ENCODE measurements at regions not wholly inside any gene's neighbourhood (a gene's known extent, or its start where the extent isn't known, plus 50 kb on each side); places are given as distances from the start of the nearest gene placed in this dataset.
A peak's percentile ranks its signal among the peaks of the same experiment; 100 is the strongest.

DNA sequence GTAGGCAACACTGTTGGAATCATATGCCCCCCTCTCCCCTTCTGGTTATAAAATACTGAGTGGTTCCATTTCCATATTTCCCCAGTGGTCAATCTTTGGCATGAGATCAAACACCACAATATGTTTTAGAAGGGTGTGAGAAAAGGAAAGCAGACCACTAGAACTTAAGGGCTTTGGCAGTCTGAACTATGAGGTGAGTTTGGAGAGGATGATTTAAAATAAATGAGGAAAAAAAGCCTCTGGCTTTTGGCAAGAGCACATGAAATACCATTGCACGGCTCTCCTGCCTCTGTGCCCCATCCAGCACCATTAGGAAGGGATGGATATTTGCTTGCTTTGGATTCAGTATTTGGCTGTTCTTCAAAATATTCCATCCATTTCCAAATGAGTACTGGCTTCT lies 339.5 kb upstream of the C1orf87 start:
- no peak for DNase-seq

DNA sequence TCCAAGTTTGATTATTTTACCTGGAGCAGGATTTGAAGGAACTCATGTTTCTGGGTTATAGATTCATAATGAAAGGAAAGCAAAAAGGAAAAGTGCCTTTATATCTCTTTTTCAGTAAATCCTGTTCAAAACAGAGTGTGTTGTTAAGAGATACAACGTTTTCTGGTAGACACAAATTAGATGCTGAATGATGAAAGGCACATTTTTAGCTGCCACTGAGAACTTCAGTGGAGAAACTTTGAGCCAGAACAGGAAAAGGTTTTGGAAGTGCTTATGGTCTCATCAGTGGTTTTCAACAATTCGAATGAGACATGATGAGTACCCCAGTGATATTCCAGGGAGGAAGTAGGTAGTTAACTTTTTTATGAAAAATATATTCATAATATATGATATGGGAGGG lies 338.0 kb upstream of the C1orf87 start:
- DNase-seq: no peak

DNA sequence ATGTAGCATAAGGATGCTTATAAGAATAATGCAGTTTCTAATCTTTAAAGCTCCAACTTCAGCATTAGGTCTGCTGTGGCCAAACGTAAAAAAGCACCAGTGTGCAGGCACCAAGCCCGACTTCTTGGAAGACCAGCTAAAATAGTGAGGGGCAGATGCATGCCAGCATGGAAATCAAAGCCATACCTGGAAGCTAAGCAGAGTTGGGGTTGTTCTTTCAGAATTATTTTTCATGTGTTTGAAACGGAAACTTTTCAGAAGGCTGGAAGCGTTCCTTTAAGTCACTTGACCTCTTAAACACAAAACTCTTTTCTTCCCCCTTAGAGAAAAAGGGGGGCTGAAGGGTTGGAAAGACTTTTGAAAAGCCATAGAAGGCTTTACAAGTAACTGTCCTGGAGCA lies 329.2 kb upstream of the C1orf87 start:
- no peak for DNase-seq

DNA sequence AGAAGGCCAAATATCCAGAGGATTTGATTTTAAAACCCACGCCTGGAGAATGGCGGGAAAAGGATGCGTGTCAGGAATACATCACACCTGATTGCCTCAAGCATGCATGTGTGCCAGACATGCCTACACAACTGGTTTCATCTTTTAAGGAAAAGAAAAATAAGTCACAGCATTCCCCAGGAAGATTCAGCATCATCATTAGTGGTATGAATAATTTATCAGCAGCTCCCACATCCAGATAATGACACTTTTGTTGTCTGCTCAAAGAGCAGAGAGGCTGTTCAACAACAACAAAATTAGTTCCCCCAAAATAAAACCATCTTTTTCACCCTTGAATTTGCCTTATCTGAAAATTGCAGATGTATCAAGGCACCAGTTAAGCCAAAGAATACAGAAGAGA lies 328.6 kb upstream of the C1orf87 start:
- DNase-seq: no peak

DNA sequence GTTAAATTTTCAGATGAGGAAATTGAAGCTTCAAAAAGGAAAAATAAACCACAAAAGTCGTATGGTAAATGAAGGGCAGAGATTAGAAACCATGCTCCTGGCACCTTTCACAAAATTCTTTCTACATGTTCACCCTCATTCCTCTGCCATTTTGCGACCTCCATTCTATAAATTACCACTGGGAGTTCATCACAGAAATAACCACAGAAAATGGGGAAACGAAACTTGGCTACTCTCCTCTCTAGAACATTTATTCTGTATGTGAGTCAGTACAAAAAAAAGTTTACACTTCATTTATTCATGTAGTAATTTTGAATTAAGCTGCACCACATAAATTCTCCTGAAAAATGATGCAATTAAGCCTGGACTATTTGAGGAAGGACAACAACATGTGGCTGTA lies 320.9 kb upstream of the C1orf87 start:
- no peak for DNase-seq

DNA sequence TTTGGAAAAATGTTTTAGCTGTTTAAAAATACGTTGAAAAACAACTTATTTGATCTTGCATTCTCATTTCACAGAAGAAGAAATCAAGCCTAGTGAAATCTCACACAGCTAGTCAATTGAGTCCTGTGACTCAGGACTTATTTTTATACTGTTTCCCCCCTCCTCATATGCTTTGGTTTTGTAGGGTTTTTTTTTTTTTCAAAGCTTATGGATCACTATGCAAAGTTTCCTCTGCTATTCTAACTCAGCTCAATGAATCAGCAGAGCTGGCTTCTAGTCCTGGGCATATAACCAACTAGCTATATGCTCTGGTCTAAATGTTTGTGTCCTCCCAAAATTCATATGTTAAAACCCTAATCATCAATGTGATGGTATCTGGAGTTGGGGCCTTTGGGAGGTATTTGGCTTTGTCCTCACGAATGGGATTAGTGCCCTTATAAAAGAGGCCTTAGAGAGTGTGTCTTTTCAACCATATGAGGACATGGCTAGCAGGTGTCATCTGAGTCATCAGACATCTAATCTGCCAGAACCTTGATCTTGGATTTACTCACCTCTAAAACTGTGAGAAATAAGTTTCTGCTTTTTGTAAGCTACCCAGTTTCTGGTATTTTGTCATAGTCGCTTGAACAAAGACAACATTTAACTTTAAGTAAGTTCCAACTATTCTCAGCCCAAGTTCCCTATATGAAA lies 317.2 kb upstream of the C1orf87 start:
- DNase-seq: no peak

DNA sequence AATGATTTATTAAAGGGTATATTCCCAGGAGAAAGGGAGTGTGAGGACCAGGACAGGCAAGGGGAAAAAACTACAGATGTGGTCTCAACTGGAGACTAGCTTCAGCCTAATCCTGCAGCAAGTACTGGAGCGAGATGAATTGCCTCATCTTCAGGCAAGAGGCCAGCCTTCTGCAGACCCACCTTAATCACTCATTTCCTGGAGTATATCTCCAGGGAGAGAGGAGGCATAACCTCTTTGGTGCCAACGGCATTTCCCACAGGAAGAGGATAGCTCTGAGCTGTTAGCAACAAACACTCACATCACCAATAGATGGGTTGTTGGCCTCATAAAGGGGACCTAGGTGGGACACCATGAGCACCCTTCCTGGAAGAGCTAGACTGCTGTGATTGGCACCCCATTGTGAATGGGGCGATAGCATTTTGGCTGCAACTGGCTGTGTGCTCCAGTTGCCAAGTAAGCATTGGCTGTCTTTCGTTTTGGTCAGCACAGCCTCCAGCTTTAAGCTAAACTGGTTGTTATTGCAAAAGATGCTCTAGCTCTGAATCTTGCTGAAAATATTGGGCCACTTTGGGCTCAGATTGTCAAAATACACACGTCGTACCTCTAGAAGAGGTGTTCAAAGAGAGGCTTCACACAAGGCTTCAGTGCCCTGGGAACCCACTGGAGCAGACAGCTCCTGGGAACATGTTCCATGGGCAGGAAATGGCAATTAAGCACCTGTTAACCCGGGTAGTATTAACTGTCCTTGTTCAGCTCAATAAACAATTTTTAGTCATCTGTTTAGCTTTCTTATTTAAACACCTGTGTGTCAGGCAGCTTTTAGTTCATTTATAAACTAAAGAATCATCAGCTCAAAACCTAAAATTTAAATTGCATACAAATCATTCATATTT lies 314.8 kb upstream of the C1orf87 start:
- DNase-seq: no peak

DNA sequence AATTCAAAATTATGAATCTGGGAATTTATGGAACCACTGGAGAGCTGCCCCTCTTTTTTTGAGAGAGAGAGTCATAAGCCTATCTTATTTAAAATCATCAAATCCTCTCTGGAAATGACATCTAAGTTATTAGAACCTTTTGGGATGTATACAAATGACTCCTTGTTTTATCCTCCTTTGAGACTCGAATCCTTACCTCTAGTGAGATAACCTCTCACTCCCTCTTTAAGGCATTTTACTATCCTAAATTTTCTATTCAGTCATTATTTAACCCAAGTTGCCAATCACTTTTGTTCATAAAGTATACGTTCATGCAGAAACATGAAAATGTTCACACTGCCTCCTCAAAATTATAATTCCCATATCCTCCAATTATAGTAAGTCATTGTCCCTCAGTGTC lies 313.6 kb upstream of the C1orf87 start:
- DNase-seq: no peak

DNA sequence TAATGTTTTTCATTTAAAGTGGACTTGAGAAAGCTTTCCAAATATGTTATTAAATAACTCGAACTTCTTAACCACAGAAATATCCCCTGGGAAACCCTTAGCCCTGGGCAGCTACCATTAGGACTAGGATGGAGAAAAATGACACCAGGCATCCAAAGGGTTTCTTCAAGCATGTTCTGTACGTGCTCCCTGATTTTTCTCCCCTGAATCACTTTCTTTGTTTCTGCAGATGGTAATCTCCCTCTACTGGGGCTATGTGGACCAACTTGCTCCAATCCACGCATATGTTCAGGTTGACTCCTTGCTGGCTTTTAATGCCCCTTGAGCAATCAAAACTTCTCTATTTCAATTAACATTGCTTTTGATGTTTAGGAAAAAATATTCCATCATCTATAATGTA lies 312.7 kb upstream of the C1orf87 start:
- no peak for DNase-seq

DNA sequence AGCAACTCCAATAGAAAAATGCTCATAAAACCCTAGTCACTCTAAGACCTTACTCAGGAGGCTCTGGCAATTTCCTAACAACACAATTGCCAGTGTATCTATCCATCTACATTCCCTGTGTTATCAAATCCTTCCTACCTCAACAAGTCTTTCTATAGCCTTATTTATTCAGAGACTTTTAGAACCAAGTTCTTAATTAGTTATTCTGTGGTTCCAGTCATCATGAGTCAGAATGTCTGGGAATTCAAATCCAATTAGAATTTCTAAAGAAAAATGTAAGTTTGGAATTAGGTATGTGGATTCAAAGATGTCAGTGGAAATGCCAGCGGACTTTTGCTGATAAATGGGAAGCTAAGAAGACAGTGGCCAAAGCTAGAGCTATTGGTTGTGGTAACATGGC lies 302.6 kb upstream of the C1orf87 start:
- no peak for DNase-seq

DNA sequence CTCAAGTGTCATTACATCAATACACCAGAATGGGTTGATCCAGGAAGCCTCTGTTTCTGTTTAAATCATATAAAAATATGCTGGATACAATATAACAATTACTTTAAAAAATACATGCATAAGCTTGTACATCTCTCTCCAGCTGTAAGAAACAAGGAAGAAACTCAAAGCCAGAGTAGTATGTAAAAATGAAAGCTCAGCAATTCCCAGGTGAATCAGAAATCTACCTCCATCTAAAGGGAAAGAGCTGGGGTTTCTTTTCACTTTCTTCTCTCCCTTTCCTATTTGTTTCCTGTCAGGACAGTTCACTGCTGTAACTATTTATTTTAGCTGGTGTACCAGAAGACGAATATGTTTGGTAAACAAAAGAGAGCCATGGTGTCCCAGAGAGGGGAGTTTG lies 301.0 kb upstream of the C1orf87 start:
- DNase-seq: no peak

DNA sequence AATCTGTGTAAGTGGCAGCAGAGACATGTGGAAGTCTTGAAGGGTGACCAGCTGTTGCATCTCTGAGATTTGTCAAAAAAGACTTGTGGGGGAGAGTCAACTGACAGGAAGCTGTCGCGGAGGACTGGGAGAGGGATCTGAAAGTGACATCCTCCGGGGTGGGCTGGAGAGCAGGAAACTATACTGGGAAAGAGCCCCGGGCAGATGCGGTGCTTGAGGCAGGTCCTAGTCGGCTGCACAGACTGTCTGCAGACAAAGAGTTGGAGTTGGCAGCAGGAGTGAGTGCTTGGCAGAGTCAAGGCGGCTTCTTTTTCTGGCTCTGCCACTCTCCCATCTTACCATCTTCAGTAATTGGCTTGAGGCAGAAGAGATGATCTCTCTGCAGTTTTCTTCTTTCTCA lies 294.0 kb upstream of the C1orf87 start:
- peak; percentile 4 for DNase-seq

DNA sequence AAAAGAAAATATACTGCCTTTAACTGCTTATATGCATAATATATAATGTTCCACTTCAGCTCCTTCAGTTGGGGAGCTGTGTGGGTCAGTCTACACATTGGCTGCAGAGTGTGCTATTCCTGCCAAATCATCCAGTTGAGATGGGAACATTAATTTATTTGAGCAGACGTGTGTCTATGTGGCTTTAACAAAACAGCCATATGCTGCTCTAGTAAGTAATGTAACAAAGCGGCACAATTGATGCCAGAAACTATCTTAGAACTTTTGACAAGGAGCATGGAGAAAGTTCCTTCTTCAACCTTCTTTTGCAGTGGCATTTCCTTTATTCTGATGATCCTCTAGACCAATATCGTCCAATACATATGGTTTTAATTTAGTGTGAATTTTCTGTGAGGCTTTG lies 285.9 kb upstream of the C1orf87 start:
- DNase-seq: no peak

DNA sequence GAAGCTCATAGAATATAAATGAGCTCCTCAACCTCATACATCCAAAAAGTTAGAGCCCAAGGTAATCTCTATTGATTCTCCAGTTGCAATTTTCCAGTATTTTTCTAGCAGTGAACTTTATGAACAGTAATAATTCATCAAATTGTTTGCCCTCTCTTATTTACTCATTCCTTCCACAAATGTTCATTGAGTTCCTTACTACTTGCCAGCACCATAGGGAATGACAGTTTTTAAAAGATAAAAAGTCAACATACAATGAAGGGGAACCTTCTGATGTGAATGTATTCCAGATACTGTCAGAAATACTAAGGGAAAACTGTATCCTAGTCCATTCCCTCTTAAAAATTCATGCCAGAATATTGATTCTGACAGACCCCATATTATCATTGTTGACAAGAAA lies 277.0 kb upstream of the C1orf87 start:
- DNase-seq: no peak

DNA sequence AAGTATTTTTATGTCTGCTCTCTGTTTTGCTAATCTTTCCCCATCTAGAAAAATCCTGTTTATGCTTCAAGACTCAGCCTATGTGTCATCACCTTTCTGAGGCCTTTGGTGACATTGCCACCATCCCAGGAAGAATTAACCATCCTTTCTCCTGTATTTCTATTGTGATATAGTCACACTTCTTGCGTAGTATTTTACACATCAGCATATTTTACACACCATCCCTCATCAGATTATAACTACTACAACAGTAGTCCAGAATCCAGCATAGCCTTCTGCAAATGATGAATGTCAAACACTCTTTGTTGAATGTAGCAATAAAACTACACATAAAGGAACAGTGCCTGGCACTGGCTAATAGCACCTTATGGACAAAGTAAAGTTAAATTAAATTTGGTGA lies 275.3 kb upstream of the C1orf87 start:
- DNase-seq: no peak

DNA sequence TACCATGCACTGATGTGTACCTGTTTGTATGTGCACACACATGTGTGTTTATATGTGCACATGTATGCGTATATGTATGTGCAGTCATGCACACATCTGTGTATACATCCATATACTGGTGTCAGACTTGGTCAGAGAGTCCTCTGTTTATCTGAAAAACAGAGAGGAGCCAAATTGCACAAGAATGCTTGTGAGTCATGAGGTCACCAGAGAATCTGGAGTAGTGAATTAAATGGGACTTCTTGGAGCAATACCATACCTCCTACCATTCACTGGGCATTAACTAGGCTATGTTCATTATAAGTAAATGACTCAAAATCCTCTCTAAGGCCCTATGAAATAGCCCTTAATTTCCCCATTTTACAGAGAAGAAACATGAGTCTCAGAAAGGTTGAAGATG lies 272.1 kb upstream of the C1orf87 start:
- DNase-seq: no peak

DNA sequence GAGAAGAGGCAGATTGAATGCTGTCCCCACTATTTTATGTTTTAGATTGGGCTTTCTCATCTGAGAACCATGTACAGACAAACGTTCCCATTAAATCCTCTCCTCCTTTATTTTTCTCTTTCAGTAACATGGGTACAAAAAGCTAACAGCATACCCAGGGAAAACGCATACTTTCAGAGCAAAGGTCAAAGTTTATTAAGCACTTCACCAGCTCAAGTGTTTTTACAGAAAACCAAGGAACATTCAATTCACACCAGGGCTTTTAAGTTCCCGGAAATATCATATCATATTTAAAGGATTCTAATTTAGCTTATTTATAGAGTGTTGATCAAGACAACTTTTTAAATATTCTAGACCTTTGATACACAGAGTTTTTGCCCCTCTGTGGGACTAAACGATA lies 271.5 kb upstream of the C1orf87 start:
- no peak for DNase-seq

DNA sequence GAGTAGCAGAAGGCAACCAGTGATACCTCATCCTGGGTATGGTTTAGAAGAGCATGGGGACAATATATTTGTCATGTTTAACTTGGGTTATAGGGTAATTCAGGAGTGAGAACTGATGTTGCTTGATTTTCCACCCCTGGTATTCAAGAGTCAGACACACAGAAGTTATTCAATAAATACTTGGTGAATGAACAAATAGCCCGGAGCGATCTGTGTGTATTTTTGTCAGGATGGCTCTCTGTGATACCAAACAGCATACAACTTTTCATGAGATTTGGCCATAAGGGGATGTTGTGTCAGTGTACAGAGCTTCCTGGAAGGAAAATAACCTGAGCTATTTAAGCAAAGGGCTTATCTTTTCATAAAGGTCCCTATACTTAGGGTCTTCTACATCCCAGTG lies 270.2 kb upstream of the C1orf87 start:
- no peak for DNase-seq

DNA sequence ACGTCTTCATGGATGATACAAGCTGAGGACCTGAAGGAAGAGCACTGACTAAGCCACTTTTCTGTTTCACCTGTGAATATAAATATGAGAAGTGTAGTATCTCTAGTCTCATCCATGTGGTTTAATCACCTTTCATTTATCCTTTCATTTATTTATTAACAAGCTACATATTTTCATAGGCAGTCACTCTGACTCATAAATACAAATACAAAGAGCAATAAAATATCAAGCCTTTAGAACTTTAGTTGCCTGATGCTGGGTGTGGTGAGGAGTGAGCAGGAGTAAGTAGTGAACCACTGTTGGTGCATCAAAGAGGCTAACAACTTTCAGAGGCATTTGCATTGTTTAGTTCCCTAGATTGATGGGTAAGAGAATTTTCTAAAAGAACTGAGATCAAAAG lies 269.0 kb upstream of the C1orf87 start:
- no peak for DNase-seq

DNA sequence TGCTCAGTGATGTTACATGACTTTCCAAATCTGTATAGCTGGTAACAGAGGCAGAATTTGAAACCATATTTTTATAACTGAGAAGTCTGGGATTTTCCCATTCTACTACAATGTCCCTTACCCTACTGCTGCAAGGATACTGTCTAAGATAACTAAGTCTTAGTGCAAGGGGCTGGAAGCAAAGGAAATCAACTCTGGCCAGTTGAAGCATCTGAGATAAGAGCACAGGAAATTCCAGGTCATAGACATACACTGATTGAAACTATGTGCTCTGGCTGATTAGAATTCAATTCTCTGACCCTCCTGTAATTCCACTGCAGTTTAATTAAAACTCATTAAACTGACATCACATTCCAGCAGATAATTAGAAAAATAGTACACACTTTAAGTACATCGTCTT lies 267.7 kb upstream of the C1orf87 start:
- DNase-seq: no peak

DNA sequence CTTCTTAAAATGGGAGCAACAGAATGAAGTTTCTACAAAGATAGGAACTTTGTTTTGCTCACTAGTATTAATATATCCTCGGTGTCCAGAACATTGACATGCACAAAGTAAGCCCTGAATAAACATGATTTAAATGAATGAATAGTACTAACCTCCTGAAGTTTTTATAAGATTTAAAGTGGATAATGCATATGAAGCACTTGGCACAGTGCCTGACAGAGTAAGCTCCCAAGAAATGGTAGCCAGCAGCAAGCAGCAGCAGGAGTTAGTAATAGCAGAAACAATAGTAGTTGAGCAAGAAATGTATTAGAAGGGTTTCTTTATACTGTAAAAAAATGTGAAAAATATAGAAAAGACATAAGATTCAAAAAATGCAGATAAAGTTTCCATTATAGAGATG lies 258.1 kb upstream of the C1orf87 start:
- no peak for DNase-seq

DNA sequence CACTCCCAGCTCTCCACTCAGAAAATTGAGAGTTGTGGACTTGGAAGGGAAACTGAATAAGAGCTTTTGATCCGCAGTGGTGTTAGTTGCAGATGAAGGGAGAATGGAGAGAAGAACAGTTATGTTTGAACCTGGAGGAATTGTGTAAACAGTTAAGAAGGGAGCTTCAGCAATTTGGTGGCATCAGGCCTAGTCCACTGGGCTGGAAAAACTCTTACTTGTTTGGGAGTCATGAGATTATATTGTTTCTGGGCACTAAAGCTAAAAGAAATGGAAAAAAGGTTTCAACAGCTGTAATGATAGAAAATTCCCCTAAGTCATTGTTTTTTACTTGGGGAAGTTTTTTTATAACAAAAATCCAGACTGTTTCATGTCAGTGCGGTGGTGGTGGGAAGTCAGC lies 256.1 kb upstream of the C1orf87 start:
- no peak for DNase-seq

DNA sequence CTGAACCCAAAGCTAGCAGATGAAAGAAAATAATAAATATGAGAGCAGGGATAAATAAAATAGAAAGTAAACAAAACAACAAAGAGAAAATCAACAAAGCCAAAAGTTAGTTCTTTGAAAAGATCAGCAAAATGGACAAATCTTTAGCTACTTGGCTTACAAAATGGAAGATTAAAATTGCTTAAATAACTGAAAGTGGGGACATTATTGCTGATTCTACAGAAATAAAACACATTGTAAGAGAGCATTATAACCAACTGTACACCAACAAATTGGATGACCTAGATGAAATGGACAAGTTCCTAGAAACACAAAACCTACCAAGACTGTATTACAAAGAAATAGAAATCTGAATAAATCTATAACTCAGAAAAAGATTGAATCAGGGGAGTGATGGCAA lies 238.3 kb upstream of the C1orf87 start:
- no peak for DNase-seq

DNA sequence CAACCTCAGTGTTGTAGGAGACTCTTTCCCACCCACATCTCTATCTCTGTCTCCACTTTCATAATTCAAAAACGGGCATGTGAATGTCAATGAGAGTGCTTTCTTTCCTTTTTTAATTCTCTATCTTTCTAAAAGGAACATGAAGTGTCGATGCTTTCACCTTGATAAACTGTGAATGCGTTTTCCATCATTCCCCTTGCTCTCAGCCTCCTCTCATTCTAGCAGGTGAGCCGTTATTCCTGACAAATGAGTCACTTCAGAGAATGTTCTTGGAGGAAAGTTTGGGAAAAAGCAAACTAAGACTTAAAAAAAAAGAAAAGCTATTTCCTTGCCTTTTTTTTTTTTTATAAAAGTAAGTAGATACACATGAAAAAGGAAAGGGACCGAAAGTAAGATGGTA lies 226.0 kb upstream of the C1orf87 start:
- no peak for DNase-seq

DNA sequence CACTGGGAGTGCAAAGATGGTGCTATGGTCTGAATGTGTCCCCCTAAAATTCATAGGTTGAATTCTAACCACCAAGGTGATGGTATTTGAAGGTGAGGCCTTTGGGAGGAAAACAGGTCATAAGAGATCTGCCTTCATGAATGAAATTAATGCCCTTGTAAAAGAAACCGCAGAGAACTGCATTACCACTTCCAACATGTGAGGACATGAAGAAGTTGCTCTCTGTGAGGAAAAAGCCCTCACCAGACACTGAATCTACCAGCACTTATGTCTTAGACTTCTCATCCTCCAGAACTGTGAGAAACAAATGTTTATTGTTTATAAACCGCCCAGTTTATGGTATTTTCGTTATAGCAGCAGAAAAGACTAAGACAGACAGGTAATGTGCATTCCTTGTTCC lies 224.7 kb upstream of the C1orf87 start:
- no peak for DNase-seq
